ENCODE measurements at regions not wholly inside any gene's neighbourhood (a gene's known extent, or its start where the extent isn't known, plus 50 kb on each side); places are given as distances from the start of the nearest gene placed in this dataset.

- no peak overlapping the region for H3K4me3 Mint-ChIP-seq
- H3K36me3 Mint-ChIP-seq: no peaks in the 10 kb centered on the region
- no peaks in the 10 kb centered on the region for H3K4me1 Mint-ChIP-seq
- ATAC-seq: no peak
- no peak for DNase-seq
- no peaks in the 10 kb centered on the region for H3K9me3 Mint-ChIP-seq
- POLR2A ChIA-PET: no interaction called here
- peaks cover 0 to 5% (median 0%) of the 10 kb centered on the region in 5 donors for H3K27me3 Mint-ChIP-seq
- no peak overlapping the region for H3K27ac Mint-ChIP-seq
These were observed 300.1 kb downstream of the TEX29 start for GRCh38 chr13:111620586-111620985.

GRCh38 chr13:111621164-111621563, 300.7 kb downstream of the TEX29 start:
- no peaks in the 10 kb centered on the region for H3K4me1 Mint-ChIP-seq
- no peak overlapping the region for H3K4me3 Mint-ChIP-seq
- POLR2A ChIA-PET: no interaction called here
- H3K9me3 Mint-ChIP-seq: no peaks in the 10 kb centered on the region
- ATAC-seq (no peak), DNase-seq (no peak)
- H3K27ac Mint-ChIP-seq: no peak overlapping the region
- peaks cover 0 to 1% (median 0%) of the 10 kb centered on the region in 5 donors for H3K27me3 Mint-ChIP-seq
- H3K36me3 Mint-ChIP-seq: no peaks in the 10 kb centered on the region

- H3K9me3 Mint-ChIP-seq: no peaks in the 10 kb centered on the region
- DNase-seq: no peak
These were observed 301.6 kb downstream of the TEX29 start for GRCh38 chr13:111622051-111622531.

GRCh38 chr13:111623208-111623607, 302.8 kb downstream of the TEX29 start:
- Mint-ChIP-seq H3K27ac (no peak overlapping the region), H3K4me3 (no peak overlapping the region), H3K4me1 (no peaks in the 10 kb centered on the region), H3K27me3 (no peaks in the 10 kb centered on the region), H3K9me3 (no peaks in the 10 kb centered on the region), H3K36me3 (no peaks in the 10 kb centered on the region)
- DNase-seq: no peak
- ATAC-seq: no peak
- POLR2A ChIA-PET: no interaction called here

More at GRCh38 chr13:111622051-111622531, 301.6 kb downstream of the TEX29 start:
- Mint-ChIP-seq H3K27ac (no peak overlapping the region), H3K27me3 (peaks cover 0 to 1% (median 0%) of the 10 kb centered on the region in 5 donors), H3K4me1 (no peaks in the 10 kb centered on the region), H3K36me3 (no peaks in the 10 kb centered on the region), H3K4me3 (no peak overlapping the region)
- POLR2A ChIA-PET: no interaction called here
- ATAC-seq: no peak

GRCh38 chr13:111623743-111624505, 303.5 kb downstream of the TEX29 start:
- no peak for ATAC-seq
- peak overlapping the region in 1 of 10 donors; percentile 78 for H3K27ac Mint-ChIP-seq

GRCh38 chr13:111625526-111626315, 305.3 kb downstream of the TEX29 start:
- Mint-ChIP-seq H3K36me3 (no peaks in the 10 kb centered on the region), H3K4me1 (no peaks in the 10 kb centered on the region), H3K27ac (no peak overlapping the region), H3K27me3 (peaks cover 0 to 2% (median 0%) of the 10 kb centered on the region in 5 donors), H3K4me3 (no peak overlapping the region), H3K9me3 (no peaks in the 10 kb centered on the region)
- DNase-seq (no peak), ATAC-seq (no peak)
- POLR2A ChIA-PET: no interaction called here

More at GRCh38 chr13:111623743-111624505, 303.5 kb downstream of the TEX29 start:
- DNase-seq: no peak
- Mint-ChIP-seq H3K4me3 (no peak overlapping the region), H3K36me3 (no peaks in the 10 kb centered on the region), H3K4me1 (no peaks in the 10 kb centered on the region), H3K27me3 (no peaks in the 10 kb centered on the region), H3K9me3 (no peaks in the 10 kb centered on the region)
- POLR2A ChIA-PET: no interaction called here

GRCh38 chr13:111626371-111627305, 306.2 kb downstream of the TEX29 start:
- H3K36me3 Mint-ChIP-seq: no peaks in the 10 kb centered on the region
- no peaks in the 10 kb centered on the region for H3K4me1 Mint-ChIP-seq
- H3K9me3 Mint-ChIP-seq: peaks cover 0 to 2% (median 0%) of the 10 kb centered on the region in 9 donors
- no peak for ATAC-seq
- no peak overlapping the region for H3K4me3 Mint-ChIP-seq
- H3K27me3 Mint-ChIP-seq: peaks cover 0 to 2% (median 0%) of the 10 kb centered on the region in 5 donors
- POLR2A ChIA-PET: no interaction called here
- no peak overlapping the region for H3K27ac Mint-ChIP-seq
- no peak for DNase-seq

GRCh38 chr13:111627596-111627995, 307.2 kb downstream of the TEX29 start:
- H3K27ac Mint-ChIP-seq: no peak overlapping the region
- H3K36me3 Mint-ChIP-seq: no peaks in the 10 kb centered on the region
- no peak for ATAC-seq
- H3K27me3 Mint-ChIP-seq: peaks cover 0 to 2% (median 0%) of the 10 kb centered on the region in 5 donors
- peaks cover 0 to 2% (median 0%) of the 10 kb centered on the region in 9 donors for H3K9me3 Mint-ChIP-seq
- H3K4me3 Mint-ChIP-seq: no peak overlapping the region
- DNase-seq: no peak
- POLR2A ChIA-PET: no interaction called here
- H3K4me1 Mint-ChIP-seq: no peaks in the 10 kb centered on the region

GRCh38 chr13:111629016-111629415, 308.6 kb downstream of the TEX29 start:
- H3K27ac Mint-ChIP-seq: no peak overlapping the region
- no peaks in the 10 kb centered on the region for H3K36me3 Mint-ChIP-seq
- DNase-seq (no peak), ATAC-seq (no peak)
- H3K4me1 Mint-ChIP-seq: no peaks in the 10 kb centered on the region
- peaks cover 0 to 2% (median 0%) of the 10 kb centered on the region in 9 donors for H3K9me3 Mint-ChIP-seq
- H3K27me3 Mint-ChIP-seq: peaks cover 0 to 2% (median 0%) of the 10 kb centered on the region in 5 donors
- POLR2A ChIA-PET: no interaction called here
- H3K4me3 Mint-ChIP-seq: no peak overlapping the region

- H3K36me3 Mint-ChIP-seq: no peaks in the 10 kb centered on the region
These were observed 309.0 kb downstream of the TEX29 start for GRCh38 chr13:111629457-111629856.

GRCh38 chr13:111629926-111630325, 309.5 kb downstream of the TEX29 start:
- peaks cover 0 to 2% (median 0%) of the 10 kb centered on the region in 5 donors for H3K27me3 Mint-ChIP-seq
- peaks cover 0 to 2% (median 0%) of the 10 kb centered on the region in 9 donors for H3K9me3 Mint-ChIP-seq
- no peak overlapping the region for H3K4me3 Mint-ChIP-seq
- no peaks in the 10 kb centered on the region for H3K36me3 Mint-ChIP-seq
- no peaks in the 10 kb centered on the region for H3K4me1 Mint-ChIP-seq
- DNase-seq: no peak
- ATAC-seq: no peak
- POLR2A ChIA-PET: no interaction called here
- H3K27ac Mint-ChIP-seq: no peak overlapping the region

More at GRCh38 chr13:111629457-111629856, 309.0 kb downstream of the TEX29 start:
- Mint-ChIP-seq H3K4me3 (no peak overlapping the region), H3K9me3 (peaks cover 0 to 2% (median 0%) of the 10 kb centered on the region in 9 donors), H3K27ac (no peak overlapping the region), H3K27me3 (peaks cover 0 to 2% (median 0%) of the 10 kb centered on the region in 5 donors), H3K4me1 (no peaks in the 10 kb centered on the region)
- ATAC-seq (no peak), DNase-seq (no peak)
- POLR2A ChIA-PET: no interaction called here

- Mint-ChIP-seq H3K27me3 (peaks cover 0 to 2% (median 0%) of the 10 kb centered on the region in 5 donors), H3K4me1 (no peaks in the 10 kb centered on the region), H3K27ac (no peak overlapping the region), H3K36me3 (no peaks in the 10 kb centered on the region), H3K4me3 (no peak overlapping the region), H3K9me3 (peaks cover 0 to 2% (median 0%) of the 10 kb centered on the region in 9 donors)
- no peak for ATAC-seq
- POLR2A ChIA-PET: no interaction called here
- DNase-seq: no peak
These were observed 310.0 kb downstream of the TEX29 start for GRCh38 chr13:111630406-111630805.

All from naive thymus-derived CD8-positive, alpha-beta T cell (primary cell).